AG09309 (cell line): ENCODE measurements at regions not wholly inside any gene's neighbourhood (a gene's known extent, or its start where the extent isn't known, plus 50 kb on each side); places are given as distances from the start of the nearest gene placed in this dataset.

Experiments
- DNase-seq: peaks from one replicate; pipeline ENCODE4 v3.0.0-alpha.2; 2010; ENCODE audit warnings: low read depth
- H3K4me3 ChIP-seq: 2 replicates; pipeline ENCODE4 v1.5.1; 2011; ENCODE audit warnings: mild to moderate bottlenecking, low read depth, low read length, moderate library complexity; ENCODE audit not compliant: control insufficient read depth
- CTCF ChIP-seq: IDR thresholded peaks from 2 replicates; pipeline ENCODE4 v1.5.1; 2011; ENCODE audit warnings: mild to moderate bottlenecking, low read depth, low read length, inconsistent platforms; ENCODE audit not compliant: insufficient read depth, control insufficient read depth; ENCODE audit errors: missing control alignments

DNA sequence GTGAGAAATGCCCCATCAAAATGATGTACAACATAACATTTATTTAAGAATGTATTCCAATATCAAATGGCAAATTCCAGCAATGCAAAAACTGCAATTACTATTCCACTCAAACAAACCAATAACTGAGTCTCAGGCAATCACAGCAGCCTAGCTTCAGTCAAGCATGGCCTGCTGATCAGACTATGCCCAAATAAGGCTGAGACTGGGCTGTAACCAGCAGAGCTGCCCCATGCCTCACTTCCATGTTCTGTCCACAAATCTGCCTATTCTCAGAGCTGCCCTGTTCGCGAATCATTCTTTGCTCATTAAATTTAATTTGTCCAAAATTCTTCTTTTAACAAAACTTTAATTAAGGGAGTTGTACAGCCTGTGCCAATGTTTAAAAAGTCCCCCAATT is 155.4 kb downstream of the FNDC1 start:
- no peak for TF ChIP-seq CTCF
- no peak for DNase-seq
- H3K4me3 ChIP-seq, result no peak overlapping the region
